Sigmoid colon (tissue), 4 donors: ENCODE measurements at regions not wholly inside any gene's neighbourhood (a gene's known extent, or its start where the extent isn't known, plus 50 kb on each side); places are given as distances from the start of the nearest gene placed in this dataset.

ENCODE experiments used
- POLR2A ChIP-seq, 2 donors: fragments of 450-650 bp; IDR thresholded peaks; one replicate each; pipeline ENCODE4 v1.6.1; 2016; ENCODE audit warnings: antibody characterized with exemption in 2 of 2, mild to moderate bottlenecking in 2 of 2, moderate library complexity in 2 of 2
- POLR2AphosphoS5 ChIP-seq, 4 donors: sonication (generic); formaldehyde crosslinking; IDR thresholded peaks; one replicate each; pipeline ENCODE4 v1.6.1; 2017; ENCODE audit warnings: antibody characterized with exemption in 4 of 4
- TF ChIP-seq, protein P1 (sequence below), 4 experiments: fragments of 450-650 bp in 3 of 4; fragments of 200-600 bp in 1 of 4; IDR thresholded peaks; one replicate each; pipeline ENCODE4 v1.5.1; 2016 to 2019; ENCODE audit warnings: antibody characterized with exemption in 4 of 4, mild to moderate bottlenecking in 3 of 4, moderate library complexity in 2 of 4

DNA sequence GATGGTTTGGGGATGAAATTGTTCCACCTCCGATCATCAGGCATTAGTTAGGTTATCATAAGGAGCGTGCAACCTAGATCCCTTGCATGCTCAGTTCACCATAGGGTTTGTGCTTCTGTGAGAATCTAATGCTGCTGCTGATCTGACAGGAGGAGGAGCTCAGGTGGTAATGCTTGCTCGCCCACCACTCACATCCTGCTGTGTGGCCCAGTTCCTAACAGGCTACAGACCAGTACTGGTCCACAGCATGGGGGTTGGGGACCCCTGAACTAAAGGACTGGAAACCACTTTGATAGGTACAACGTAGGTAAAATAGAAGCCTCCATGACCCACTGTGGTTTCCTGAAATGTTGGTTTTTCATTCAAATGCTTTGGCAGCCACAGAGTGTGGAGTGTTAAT, 109.3 kb upstream of the PROKR2 start:
- TF ChIP-seq, protein P1, sequence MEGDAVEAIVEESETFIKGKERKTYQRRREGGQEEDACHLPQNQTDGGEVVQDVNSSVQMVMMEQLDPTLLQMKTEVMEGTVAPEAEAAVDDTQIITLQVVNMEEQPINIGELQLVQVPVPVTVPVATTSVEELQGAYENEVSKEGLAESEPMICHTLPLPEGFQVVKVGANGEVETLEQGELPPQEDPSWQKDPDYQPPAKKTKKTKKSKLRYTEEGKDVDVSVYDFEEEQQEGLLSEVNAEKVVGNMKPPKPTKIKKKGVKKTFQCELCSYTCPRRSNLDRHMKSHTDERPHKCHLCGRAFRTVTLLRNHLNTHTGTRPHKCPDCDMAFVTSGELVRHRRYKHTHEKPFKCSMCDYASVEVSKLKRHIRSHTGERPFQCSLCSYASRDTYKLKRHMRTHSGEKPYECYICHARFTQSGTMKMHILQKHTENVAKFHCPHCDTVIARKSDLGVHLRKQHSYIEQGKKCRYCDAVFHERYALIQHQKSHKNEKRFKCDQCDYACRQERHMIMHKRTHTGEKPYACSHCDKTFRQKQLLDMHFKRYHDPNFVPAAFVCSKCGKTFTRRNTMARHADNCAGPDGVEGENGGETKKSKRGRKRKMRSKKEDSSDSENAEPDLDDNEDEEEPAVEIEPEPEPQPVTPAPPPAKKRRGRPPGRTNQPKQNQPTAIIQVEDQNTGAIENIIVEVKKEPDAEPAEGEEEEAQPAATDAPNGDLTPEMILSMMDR (IDR thresholded peaks at IDR 0.05), result no peak
- no peak for TF ChIP-seq POLR2A (IDR thresholded peaks at IDR 0.05)
- TF ChIP-seq POLR2AphosphoS5 (IDR thresholded peaks at IDR 0.05), result no peak
